ENCODE measurements at regions not wholly inside any gene's neighbourhood (a gene's known extent, or its start where the extent isn't known, plus 50 kb on each side); places are given as distances from the start of the nearest gene placed in this dataset.

DNA sequence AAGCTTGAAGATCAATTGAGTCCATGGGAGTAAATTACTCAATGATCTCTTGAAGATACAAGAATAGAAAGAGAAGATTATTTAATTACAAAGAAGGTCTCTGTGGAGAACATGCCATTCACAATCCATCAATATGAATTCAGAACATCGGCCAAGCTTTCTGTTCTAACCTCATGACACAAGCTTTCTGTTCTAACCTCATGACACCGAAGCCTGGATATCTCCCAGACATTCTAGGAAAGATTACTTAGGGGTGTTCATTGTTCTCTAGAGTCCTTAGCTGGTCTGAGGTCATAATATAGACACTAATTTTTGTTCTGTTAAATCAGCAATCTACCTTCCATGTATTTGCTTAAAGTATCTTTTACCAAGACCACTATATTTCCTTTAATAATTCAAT lies 95.5 kb downstream of the RDH14 start:
- no peak for DNase-seq

DNA sequence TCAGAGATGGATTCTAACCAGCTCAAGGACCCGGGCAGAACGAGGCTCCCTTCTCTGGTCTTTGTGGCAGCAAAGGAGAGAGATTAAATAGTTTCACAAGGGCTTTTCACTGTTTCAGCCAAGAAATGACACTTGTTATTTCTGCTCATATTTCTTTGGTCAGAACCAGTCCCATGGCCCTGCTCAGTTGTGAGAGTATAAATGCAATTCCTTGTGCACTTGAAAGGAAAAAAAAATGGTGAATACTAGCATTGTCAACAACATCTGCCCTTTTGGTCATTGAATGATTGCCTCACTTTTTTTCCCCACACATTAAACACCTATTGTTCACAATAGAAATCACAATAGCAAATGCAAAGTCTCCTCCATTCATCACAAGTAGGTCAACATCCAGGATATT lies 104.4 kb downstream of the RDH14 start:
- DNase-seq = no peak

DNA sequence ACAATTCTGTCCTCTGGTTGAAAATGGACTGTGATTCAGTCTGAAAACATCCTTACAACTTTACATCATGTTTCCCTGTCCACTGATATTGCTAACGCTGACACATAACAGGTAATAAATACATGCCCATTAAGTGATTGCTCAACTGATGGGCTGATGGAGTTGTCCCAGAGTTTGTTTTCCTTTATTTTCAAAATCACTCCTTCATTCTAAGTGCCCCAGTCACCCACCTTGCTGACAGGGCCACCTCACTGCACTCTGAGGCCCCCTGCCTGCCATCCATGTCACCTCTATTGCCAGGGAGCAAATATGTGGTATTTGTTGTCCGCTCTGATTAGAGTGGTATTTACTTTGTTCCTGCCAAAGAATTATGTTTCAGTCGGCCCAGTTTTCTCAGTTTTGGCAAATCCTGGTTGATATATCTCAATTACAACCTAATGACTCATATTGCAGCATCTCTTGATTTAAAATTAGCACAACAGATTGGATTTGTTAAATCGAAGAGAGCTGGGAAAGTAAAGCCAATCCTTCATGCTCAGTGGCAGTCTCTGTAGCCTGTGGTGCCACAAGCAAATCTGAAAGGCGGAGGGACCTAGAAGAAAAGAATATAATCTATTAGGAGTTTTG lies 105.1 kb downstream of the RDH14 start:
- DNase-seq = no peak

DNA sequence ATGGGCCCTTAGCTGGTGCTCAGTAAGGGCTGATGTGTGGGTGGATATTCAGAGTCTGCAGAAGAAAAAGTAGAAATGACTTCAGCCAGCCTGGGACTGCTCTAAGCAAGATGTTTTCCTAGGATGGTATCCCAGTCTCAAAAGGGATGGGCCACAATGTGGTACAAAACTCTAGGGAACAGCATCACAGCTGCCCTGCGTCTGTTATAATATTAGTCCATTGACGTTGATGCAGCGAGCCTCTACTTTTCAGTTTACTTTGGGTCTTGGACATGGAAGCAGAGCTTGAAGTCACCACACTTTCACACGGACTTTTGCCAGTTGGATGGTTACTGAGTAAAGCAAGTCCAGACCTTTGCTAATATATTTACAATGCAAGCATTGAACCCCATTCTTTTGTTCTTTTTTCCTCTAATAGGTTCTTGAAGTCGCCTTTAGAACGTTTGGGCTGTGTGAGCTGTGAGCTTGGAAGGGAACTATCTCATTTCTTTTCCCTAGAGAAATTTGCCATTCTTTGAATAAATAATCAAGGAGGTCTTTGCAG lies 105.7 kb downstream of the RDH14 start:
- no peak for DNase-seq

DNA sequence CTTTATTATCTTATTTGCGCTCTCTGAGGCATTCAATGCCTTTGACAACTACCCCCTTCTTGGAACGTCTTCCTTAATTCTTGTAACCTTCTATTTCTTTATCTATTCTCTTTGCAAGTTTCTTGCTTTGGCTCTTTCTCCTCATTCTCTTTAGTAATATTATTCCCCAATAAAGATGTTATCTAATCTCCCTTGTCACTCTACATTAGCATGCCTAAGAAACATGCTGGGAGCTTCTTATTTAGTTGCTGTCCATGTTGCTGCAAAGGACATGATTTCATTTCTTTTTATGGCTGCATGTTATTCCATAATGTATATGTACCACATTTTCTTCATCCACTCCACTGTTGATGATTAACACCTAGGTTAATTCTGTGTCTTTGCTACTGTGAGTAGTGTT lies 113.7 kb downstream of the RDH14 start:
- DNase-seq = no peak

DNA sequence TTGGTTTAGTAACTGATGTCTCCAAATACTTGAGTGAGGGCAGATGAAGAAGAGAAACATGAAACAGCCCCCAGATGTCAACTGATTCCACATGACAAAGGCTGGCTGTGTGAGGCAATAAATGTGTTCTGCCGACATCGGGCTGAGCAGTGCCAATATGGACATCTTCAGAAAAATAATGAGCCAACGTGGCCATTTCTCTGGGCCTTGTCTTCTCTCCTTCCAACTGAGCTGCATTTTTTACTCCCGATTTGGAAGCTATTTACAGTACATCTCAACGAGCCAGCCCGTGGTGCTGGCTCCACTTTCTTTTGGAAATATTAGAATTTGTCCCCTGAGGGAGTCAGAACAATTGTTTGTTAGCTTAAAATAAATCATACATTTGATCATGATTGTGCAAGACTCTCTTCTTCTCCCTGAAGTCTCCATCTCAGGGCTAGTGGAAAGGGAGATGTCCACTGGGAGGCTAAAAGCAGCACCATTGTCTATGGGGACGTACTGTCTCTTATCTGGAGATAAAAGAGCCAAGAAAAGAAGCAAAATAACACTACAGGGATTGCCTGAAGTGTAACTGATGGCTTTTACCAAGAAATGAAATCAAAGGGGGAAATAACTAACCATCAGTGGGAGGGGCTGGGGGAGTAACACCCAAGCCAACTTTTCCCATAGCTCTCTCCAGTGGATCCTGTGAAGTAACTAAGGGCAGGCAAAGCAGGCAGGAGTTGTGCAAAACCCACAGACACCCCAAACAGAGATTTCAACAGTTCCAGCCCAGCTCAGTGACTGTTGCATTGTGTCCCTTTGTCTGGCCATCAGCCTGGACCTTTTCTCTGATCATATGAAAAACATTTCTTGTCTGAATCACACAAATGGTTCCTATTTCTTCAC lies 114.8 kb downstream of the RDH14 start:
- no peak for DNase-seq

DNA sequence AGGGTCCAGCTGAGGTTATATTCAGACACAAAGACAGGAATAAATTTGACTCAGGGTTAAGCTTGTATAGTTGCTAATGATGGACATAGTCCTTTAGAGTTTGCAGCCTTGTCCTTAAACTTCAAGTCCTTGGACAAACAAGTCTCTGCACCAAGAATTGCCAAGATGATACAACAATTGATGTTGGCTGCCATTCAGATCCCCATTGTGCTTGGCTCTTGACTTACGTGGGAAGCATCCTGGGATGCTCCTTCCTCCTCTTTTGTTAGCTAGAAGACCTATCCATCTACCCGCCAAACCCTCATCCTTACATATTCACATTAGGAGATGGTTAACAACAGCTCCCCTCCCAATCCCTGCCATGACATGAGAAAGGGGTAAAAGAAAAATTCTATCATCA lies 115.6 kb downstream of the RDH14 start:
- no peak for DNase-seq

DNA sequence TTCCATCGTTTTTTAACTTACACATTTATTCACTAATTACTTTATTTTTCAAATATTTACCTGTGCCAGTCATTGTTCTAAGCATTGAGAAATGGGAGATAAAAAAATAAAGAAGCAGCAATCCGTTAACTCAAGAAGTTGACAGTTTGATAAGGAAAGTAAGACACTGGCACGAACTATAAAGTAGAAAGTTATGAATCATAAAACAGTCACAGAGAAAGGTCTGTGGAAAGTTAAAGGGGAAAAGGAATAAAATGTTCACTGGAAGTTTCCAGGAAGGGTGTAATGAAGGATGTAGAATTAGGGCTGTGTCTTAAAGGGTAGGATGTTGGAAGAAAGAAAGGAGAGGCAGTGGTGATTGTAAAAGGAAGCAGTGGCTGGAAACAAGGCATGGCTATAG lies 118.9 kb downstream of the RDH14 start:
- DNase-seq = no peak

DNA sequence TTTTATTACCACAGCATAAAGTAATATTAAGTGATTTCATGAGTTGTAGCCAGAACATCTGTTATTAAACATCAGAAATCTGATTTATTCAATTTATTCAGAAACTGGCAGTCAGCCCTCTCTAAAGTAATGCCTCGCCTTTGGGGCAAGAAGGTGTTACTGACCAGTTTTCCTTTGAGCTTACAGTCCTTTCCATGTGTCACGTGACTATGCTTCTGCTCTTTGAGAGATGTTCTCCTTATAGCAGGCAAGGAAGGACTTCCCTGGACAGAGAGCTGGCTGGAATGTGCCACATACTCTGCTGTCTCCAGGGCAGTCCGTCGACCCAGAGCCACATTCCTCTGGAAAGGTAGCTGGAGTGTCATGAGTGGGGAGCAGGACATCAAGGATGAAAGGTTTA lies 119.7 kb downstream of the RDH14 start:
- DNase-seq = no peak

DNA sequence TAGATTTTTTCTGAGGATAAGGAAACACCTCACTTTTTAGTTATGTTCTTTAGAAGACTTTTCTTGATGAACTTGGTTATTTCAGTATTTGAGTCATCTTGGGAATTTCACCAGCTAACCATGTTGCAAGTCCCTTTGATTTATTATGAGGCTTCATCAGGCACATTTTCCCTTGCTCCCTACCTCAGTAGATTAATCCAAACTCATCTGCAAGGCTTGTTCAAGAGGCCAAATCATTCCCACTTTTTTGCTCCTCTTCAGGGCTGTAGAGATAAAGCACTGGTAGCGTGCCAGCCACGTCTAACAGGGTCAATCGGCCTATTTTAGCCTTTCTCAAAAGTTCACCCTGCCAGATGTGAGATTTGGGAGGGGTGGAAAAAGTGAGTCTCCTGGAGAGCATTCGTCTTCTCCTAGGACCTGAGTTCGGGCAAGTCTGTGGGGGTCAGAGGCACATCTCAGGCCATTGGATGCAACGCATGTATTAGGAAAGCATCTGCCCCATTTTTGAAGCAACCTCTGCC lies 120.3 kb downstream of the RDH14 start:
- no peak for DNase-seq

DNA sequence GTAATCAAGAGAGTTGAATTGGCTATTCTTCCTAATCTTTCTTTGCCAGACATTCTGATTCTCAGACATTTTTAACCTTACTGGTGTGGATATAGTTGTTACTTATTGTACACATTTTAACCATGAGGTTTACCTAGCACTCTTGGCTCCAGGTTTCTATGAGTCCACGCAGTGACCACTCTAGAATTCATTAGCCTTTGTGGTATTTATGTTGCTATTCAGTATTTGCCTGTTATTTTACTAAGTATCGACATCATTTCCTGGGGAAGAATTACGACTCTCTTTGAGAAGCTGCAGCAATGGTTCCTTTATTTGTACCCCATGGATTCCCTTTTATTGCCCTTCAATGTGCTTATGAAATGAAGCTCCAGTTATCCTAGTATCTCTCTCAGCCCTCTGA lies 120.7 kb downstream of the RDH14 start:
- no peak for DNase-seq

DNA sequence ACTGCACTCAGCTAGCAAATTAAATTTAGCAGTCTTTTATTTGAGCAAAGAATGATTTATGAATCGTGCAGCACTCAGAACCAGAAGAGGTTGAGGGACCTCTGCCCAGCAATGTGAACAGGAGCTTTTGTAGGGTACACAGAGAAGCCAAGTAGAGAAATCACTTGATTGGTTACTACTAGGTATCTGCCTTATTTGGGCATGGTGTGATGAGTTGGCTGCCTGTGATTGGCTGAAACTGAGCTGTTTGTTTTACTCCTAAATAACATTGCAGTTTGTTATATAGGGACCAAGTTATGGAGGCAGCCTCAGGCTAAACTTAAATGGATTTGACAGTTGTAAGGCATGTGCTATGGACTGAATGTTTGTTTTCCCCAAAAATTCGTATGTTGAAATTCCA lies 122.5 kb downstream of the RDH14 start:
- DNase-seq = no peak

DNA sequence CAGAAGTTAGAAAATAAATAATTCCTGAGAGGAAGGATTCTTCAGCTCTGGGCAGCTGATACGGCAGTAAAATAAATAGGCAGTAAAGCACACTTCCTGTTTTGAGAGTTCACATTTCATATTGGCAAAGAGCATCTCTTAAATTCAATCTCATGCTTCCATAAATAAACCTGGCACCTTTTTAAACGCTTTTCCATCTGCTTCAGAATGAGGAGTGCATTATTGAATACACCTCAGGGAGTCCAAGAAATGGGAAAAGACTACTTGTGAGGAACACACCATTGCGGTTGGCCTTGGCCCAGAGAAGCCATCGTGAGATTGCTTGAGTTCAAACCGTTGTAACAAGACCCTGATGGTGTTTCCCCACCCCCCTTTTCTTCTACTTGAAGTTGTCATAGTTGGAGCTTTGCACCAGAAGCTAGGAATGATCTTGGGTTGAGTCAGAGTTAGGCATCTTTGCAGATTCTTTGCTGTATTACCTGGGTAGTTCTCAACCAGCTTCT lies 123.9 kb downstream of the RDH14 start:
- no peak for DNase-seq

DNA sequence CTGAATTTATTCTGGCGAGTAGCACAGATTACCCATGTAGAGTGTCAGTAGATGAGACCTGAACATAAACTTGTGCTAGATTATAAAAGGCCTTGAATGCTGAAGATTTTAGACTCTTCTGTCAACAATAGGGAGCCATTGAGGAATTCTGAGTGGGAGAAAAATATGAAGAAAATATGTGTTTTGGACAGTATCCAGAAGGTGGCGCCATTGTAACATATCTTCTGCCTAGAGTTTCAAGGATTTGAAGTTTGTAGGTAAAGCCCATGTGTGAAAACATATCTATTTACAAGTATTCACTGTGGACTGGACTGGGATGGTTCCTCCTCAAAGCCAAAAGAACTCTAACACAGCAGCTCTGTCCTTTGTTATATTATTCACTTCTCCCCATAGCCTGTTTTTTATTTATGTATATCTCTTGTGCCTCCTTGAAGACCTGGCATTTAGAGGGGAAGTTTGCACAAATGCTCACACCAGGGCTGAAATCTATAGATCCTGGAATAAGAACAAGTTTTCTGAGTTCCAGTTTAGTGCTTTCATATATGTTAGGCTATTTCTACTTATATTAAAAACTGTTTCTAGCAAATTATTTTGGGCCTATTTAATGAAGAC lies 124.9 kb downstream of the RDH14 start:
- no peak for DNase-seq

DNA sequence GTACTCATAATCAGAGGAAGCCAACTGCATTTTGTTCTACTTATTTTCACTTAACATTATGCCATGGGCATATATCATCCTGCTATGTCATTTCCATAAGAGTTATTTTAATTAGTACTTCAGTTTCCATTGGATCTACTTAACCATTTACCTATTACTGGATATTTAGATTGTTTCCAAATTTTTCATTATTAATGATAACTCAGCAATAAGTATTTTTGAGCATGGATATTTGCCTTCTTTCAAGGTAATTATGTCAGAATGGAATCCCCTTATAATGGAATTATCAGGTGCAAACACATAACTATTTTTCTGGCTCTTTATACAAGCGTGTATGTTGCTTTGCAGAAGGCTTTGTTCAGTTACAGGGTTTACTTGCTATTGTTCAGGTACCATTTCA lies 126.6 kb downstream of the RDH14 start:
- DNase-seq = no peak

DNA sequence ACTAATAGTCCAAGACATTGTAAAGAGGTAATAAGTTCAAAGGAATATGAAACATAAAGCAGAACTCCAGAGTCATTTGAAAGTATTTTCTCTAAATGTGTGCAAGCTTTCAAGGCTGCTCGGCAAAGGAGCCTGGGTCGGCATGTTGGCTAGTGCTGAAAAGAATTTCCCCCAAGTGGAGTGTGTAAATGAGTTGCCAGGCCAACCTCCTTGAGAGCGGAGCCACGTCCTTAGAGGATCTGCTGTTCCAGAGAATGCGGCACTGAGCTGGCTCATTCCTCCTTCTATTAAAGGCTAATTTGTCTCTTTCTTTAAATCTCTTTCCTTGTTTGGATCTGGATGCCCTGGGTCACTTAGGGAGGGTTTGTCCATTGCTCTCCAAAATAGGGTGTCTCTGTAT lies 127.5 kb downstream of the RDH14 start:
- DNase-seq = no peak

DNA sequence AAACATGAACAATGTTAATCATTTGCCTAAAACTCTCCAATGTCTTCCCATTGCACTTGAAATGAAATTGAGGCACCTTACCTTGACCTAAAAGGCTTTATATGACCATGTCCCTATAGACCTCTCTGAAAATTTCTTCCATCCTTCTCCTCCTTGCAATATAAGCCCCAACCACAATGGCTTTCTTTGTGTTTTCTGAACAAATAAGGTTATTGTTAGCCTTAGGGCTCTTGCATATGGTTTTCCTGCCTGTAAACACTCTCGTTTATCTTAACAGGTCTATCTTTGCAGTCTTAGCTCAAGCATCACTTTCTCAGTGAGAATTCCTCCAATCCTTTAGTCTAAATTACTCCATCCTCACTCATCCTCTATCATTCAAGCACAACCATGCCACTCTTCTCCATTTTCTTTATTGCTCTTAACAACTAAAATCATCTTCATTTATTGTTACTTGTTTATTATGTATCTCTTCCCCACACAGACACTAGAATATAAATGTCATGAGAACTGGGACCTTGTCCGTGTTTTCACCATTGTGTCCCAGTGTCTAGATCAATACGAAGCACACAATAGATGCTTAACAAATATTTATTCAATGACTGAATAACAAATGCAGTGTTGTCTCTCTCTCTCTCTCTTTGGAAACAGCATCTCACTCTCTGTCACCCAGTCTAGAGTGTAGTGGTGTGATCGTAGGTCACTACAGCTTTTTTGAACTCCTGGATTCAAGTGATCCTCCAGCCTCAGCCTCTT lies 129.3 kb downstream of the RDH14 start:
- DNase-seq = no peak

DNA sequence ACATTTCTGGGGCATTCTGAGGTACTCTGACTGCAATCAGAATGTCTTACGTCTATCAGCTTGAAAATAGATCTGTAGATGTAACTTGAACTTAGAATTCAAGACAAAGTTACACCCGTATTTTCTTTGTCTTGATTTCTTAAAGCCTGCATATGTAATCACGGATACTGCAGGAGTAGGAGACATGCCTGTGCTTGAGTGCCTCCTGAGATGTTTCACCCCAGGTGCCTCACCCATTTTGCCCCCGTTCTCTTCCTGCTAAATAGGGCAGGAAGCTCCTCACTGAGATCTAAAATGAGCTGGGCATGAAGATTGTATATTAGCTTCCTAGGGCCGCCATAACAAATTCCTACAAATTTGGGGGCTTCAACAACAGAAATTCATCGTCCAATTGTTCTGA lies 131.9 kb downstream of the RDH14 start:
- no peak for DNase-seq

DNA sequence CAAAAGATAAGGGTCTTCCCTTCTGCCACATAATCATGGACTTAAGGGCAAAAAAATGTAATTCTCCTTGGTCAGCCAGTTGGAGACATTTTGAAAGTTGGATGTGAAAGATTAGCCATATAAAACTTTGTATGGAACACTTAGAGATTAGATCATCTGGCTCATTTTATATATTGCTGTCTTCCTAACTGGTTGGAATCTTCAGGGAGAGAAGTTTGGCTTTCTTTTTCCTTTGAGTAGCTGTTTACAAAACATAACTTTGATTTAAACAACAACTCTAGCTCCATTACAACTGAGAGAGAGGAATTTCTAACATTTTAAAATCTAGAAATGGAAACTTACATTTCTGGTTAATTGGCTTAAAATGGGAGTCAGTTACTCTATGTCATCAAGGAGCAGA lies 132.7 kb downstream of the RDH14 start:
- DNase-seq = no peak

DNA sequence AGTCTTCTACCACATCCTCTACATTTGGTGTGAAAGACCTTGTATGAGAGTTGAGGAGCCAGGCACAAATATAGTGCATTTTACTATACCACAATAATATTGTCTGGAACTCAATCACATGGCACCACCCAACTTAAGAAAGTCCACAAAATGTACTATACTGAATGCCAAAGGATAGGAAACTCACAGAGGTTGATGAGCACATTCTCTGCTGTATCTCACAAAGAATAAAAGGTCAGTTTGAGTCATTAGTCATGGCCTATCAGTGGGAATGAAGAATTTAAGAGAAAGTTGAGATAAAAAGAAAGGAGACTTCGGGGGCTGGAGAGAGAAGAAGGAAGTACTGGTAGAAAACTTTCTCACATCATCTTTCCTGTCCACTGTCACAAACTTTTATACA lies 134.3 kb downstream of the RDH14 start:
- DNase-seq = no peak

DNA sequence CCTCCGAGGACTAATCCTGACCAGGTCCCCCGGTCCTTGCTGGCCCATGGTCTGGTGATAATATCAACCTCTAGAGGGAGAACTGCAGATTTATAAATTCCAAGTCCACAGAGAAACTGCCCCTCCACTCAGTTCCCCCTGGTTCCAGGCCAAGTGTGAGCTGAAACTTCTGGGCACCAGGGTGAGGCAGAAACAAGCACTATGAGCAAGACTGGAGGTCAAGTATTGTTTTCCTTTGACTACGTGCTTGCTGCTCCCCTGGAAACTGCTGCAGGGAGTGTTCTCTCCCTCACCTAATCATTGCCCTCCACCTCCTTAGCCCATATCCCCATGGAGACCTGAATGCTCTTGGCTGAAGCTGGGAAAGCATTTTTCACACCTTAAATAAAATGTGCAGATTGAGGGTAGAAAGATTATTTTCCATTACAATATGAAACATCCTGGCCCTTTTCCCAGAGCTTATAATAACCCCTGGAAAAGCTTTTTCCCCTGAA lies 135.2 kb downstream of the RDH14 start:
- no peak for DNase-seq

DNA sequence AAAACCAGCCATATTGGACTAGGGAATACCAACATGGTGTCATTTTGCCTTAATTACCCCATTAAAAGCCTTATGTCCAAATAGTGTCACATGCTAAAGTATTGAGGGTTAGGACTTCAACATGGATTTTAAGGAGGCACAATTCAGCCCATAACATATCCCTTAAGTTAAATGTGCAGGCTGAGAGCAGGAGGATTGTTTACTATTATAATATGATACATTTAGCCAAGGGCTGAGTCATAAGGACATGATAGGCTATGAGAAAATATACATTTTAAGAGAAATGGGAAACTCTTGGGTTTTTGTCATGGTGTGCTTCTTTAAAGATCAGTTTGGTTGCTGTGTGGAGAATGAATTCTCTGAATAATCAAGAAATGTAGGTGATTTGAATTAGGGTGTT lies 136.8 kb downstream of the RDH14 start:
- no peak for DNase-seq

Data from stimulated activated CD4-positive, alpha-beta T cell treated with anti-CD3 and anti-CD28 coated beads, Interleukin-4, amount 100 ng/mL, for 1 hour (primary cell).